ENCODE measurements at regions not wholly inside any gene's neighbourhood (a gene's known extent, or its start where the extent isn't known, plus 50 kb on each side); places are given as distances from the start of the nearest gene placed in this dataset.
A peak's percentile ranks its signal among the peaks of the same experiment; 100 is the strongest.

DNA sequence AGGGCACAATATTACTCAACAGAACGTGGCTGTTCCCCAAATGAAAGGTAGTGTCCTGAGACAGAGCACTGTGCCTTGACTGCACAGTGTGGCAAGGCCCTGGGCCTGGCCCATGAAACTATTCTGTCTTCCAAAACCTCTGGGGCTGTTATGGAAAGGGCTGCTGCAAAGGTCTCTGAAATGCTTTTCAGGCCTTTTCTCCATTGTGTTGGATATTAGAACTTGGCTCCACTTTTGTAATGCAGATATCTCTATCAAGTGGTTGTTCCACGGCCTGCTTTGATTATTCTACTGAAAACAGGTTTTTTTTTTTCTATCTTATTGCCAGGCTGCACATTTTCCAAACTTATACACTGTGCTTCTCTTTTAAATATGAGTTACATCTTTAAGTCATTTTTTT lies 777.5 kb upstream of the TYRP1 start:
- ATAC-seq (replicated peaks in 6 of 8): peak in 3 of 8 experiments; percentile 59 to 77 (median 74)
- 0 to 32% (median 0%) methylated on average over 1 to 2 of the region's 2 CpGs; no CpG with 5 or more reads in 2 of the 10 experiments for WGBS, 10 experiments
- in situ Hi-C loops (cut with MboI; ENCODE audit: low pct_unique_long_range_greater_than_20kb in 2 of 9, low sequenced_read_pairs in 9 of 9, unreplicated experiment in 9 of 9): no loop called here

GRCh38 chr9:11928871-11929321 lies 764.3 kb upstream of the TYRP1 start:
- in situ Hi-C loops (cut with MboI; ENCODE audit: low pct_unique_long_range_greater_than_20kb in 2 of 9, low sequenced_read_pairs in 9 of 9, unreplicated experiment in 9 of 9): no loop called here
- no peak overlapping the region for H3K27ac ChIP-seq
- no peak overlapping the region for H3K4me3 ChIP-seq
- ATAC-seq (replicated peaks in 6 of 8): no peak
- H3K4me1 ChIP-seq (replicated peaks in 1 of 2): peaks cover 2 to 8% of the 10 kb centered on the region in 2 donors
- WGBS, 10 experiments: 97% methylated on average over 5 of the region's 17 CpGs; no CpG with 5 or more reads in 9 of the 10 experiments

More for the DNA sequence above, 777.5 kb upstream of the TYRP1 start:
- no peak overlapping the region for H3K4me3 ChIP-seq
- peaks cover 0 to 3% of the 10 kb centered on the region in 2 donors for H3K4me1 ChIP-seq (replicated peaks in 1 of 2)
- no peak overlapping the region for H3K27ac ChIP-seq

DNA sequence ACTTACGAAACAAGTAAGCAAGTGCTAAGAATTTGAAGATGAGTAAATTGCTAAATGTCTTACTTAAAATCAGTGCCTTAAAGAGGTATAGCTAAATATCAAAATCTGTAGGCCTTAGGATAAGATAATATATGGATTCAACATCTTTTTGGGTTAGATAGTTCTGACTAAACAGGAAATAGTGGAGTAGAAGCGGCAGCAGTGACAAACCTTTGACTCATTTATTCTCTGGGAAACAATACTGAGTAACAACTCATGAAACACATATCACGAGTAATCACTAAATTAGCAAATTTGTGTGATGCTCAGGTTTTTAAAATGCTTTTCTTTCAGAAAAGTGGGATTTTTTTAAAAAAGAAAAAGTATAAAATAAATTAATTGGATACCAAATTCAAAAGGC lies 762.1 kb upstream of the TYRP1 start:
- no peak for ATAC-seq (replicated peaks in 6 of 8)
- H3K4me1 ChIP-seq (replicated peaks in 1 of 2): peaks cover 5 to 21% of the 10 kb centered on the region in 2 donors
- no peak overlapping the region for H3K27ac ChIP-seq
- in situ Hi-C loops (cut with MboI; ENCODE audit: low pct_unique_long_range_greater_than_20kb in 2 of 9, low sequenced_read_pairs in 9 of 9, unreplicated experiment in 9 of 9): no loop called here
- 0 to 100% (median 94%) methylated on average over 1 to 3 of the region's 3 CpGs; no CpG with 5 or more reads in 1 of the 10 experiments for WGBS, 10 experiments
- no peak overlapping the region for H3K4me3 ChIP-seq

DNA sequence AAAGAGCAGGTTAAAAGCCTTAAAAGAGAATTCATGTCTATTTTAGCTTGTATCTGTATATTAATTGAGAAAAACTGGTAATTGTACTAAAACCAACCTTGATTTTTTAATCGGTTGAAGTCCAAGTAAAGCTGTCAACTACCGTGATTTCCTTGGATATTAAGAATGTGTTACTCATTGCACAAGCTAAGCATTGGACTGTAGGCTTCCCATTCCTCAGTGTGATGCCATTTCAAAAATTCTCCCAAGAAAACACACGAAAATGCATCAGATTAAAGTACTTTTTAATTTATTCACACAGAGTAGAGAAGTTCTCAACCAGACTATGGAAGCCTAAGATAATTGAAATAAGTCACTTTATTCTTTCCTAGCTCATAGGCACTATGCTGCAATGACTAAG lies 761.4 kb upstream of the TYRP1 start:
- Histone ChIP-seq H3K4me3 (no peak overlapping the region), H3K4me1 (replicated peaks in 1 of 2) (peaks cover 5 to 21% of the 10 kb centered on the region in 2 donors), H3K27ac (no peak overlapping the region)
- in situ Hi-C loops (cut with MboI; ENCODE audit: low pct_unique_long_range_greater_than_20kb in 2 of 9, low sequenced_read_pairs in 9 of 9, unreplicated experiment in 9 of 9): no loop called here
- ATAC-seq (replicated peaks in 6 of 8): no peak
- 0 to 100% (median 64%) methylated on average over 1 to 3 of the region's 3 CpGs for WGBS, 10 experiments

GRCh38 chr9:11933926-11934325 lies 759.3 kb upstream of the TYRP1 start:
- no peak overlapping the region for H3K4me3 ChIP-seq
- ATAC-seq (replicated peaks in 6 of 8): peak in 6 of 8 experiments; percentile 29 to 99 (median 98)
- H3K4me1 ChIP-seq (replicated peaks in 1 of 2): peaks cover 5 to 21% of the 10 kb centered on the region in 2 donors
- peak overlapping the region in 1 of 2 donors; percentile 90 for H3K27ac ChIP-seq
- in situ Hi-C loops (cut with MboI; ENCODE audit: low pct_unique_long_range_greater_than_20kb in 2 of 9, low sequenced_read_pairs in 9 of 9, unreplicated experiment in 9 of 9): no loop called here

DNA sequence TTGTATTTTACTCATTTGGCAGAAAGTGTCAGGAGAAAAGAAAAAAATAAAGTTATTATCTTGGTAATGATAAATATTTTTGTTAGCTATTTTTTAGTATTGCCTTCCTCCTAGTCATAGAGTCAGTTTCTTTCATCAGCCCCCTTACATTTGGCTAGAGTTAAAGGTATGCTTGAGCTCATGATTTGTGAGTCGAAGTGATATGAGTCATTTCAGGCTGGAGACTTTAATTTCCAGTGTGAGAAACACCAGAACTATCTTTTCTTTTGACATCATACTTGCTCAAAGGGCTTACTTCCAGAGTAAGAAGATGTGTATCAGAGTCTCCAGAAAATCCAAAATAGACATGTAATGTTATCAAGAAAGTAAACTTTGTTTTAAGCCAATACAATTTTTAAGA lies 746.7 kb upstream of the TYRP1 start:
- whole genome bisulfite sequencing, 10 experiments: 0 to 100% (median 73%) methylated on average over 1 of the region's 1 CpG; no CpG with 5 or more reads in 3 of the 10 experiments
- peak in 3 of 8 experiments; percentile 44 to 74 (median 70) for ATAC-seq (replicated peaks in 6 of 8)
- no peak overlapping the region for H3K4me3 ChIP-seq
- in situ Hi-C loops (cut with MboI; ENCODE audit: low pct_unique_long_range_greater_than_20kb in 2 of 9, low sequenced_read_pairs in 9 of 9, unreplicated experiment in 9 of 9): no loop called here
- H3K27ac ChIP-seq: no peak overlapping the region
- no peaks in the 10 kb centered on the region for H3K4me1 ChIP-seq (replicated peaks in 1 of 2)

DNA sequence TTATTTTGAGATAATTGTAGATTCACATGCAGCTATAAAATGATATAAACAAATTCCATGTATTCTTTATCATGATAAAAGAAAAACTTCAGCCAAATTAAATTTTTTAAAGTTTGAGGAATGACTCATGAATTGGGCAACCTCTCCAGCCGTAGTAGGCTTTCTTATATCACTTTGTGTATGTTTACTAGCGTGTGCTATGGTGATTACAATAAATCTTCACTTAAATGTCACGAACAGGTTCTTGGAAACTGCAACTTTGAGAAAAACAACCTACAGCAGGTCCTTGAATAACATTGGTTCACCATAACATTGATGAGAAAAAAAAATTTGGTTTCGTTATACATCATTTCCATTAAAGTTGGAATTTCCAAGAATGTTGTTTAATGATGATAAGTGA lies 730.9 kb upstream of the TYRP1 start:
- Histone ChIP-seq H3K27ac (no peak overlapping the region), H3K4me3 (no peak overlapping the region), H3K4me1 (replicated peaks in 1 of 2) (peaks cover 6 to 7% of the 10 kb centered on the region in 2 donors)
- no peak for ATAC-seq (replicated peaks in 6 of 8)
- 7 to 91% (median 70%) methylated on average over 2 to 4 of the region's 4 CpGs for WGBS, 10 experiments
- in situ Hi-C loops (cut with MboI; ENCODE audit: low pct_unique_long_range_greater_than_20kb in 2 of 9, low sequenced_read_pairs in 9 of 9, unreplicated experiment in 9 of 9): no loop called here

DNA sequence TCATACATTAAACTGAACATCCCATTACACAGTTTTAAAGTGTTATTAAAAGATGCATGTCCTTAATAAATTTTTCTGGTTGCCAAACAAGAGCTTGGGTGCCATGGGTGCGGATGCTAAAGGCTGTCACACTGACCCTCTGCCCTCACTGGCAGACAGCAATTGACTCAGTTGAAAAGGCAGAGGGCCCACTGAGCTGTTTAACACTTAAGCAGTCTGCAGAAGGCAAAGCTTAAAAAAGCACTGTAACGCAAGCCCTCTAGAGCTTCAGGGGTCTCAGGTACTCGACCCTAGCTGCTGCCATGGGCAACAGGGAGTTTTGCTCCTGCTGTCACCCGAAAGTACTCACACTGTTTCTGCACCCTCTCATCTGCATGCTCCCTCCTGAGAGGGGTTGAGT lies 726.4 kb upstream of the TYRP1 start:
- Histone ChIP-seq H3K4me3 (no peak overlapping the region), H3K4me1 (replicated peaks in 1 of 2) (peaks cover 6 to 7% of the 10 kb centered on the region in 2 donors), H3K27ac (no peak overlapping the region)
- peak in 3 of 8 experiments; percentile 38 to 66 (median 56) for ATAC-seq (replicated peaks in 6 of 8)
- in situ Hi-C loops (cut with MboI; ENCODE audit: low pct_unique_long_range_greater_than_20kb in 2 of 9, low sequenced_read_pairs in 9 of 9, unreplicated experiment in 9 of 9): no loop called here
- WGBS, 10 experiments: 7 to 59% (median 50%) methylated on average over 1 to 4 of the region's 4 CpGs; no CpG with 5 or more reads in 5 of the 10 experiments

GRCh38 chr9:11968631-11969030 lies 724.6 kb upstream of the TYRP1 start:
- in situ Hi-C loops (cut with MboI; ENCODE audit: low pct_unique_long_range_greater_than_20kb in 2 of 9, low sequenced_read_pairs in 9 of 9, unreplicated experiment in 9 of 9): no loop called here
- no peak for ATAC-seq (replicated peaks in 6 of 8)
- no peak overlapping the region for H3K4me3 ChIP-seq
- no peak overlapping the region for H3K27ac ChIP-seq
- 0 to 100% (median 12%) methylated on average over 1 of the region's 1 CpG; no CpG with 5 or more reads in 4 of the 10 experiments for WGBS, 10 experiments
- H3K4me1 ChIP-seq (replicated peaks in 1 of 2): peaks cover 6 to 7% of the 10 kb centered on the region in 2 donors

GRCh38 chr9:11973011-11973410 lies 720.2 kb upstream of the TYRP1 start:
- WGBS, 10 experiments: 0 to 100% (median 100%) methylated on average over 1 of the region's 1 CpG; no CpG with 5 or more reads in 1 of the 10 experiments
- H3K4me1 ChIP-seq (replicated peaks in 1 of 2): no peaks in the 10 kb centered on the region
- no peak overlapping the region for H3K4me3 ChIP-seq
- in situ Hi-C loops (cut with MboI; ENCODE audit: low pct_unique_long_range_greater_than_20kb in 2 of 9, low sequenced_read_pairs in 9 of 9, unreplicated experiment in 9 of 9): no loop called here
- no peak overlapping the region for H3K27ac ChIP-seq
- no peak for ATAC-seq (replicated peaks in 6 of 8)

DNA sequence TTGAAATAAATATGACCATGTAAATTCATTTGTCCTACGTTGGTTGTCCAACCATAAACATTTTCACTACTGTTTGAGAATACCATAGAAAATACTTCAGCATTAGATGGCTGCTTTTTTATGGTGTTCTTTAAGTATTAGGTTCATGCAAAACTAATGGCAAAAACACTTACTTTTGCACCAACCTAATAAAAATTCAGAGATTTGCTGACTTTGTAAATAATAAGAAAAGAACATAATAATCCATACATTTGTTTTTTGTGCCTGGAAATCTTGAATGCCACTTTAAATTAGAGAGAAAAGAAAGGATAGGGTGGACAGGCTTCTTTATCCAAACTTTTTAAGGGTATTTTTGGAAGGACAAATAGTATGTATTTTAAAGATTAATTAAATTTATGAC lies 719.7 kb upstream of the TYRP1 start:
- in situ Hi-C loops (cut with MboI; ENCODE audit: low pct_unique_long_range_greater_than_20kb in 2 of 9, low sequenced_read_pairs in 9 of 9, unreplicated experiment in 9 of 9): no loop called here
- no peak overlapping the region for H3K4me3 ChIP-seq
- 0 to 100% (median 85%) methylated on average over 1 of the region's 1 CpG for WGBS, 10 experiments
- ATAC-seq (replicated peaks in 6 of 8): no peak
- H3K27ac ChIP-seq: no peak overlapping the region
- no peaks in the 10 kb centered on the region for H3K4me1 ChIP-seq (replicated peaks in 1 of 2)

GRCh38 chr9:11992866-11993265 lies 700.3 kb upstream of the TYRP1 start:
- no peak overlapping the region for H3K4me3 ChIP-seq
- H3K27ac ChIP-seq: no peak overlapping the region
- peak in 5 of 8 experiments; percentile 73 to 89 (median 76) for ATAC-seq (replicated peaks in 6 of 8)
- in situ Hi-C loops (cut with MboI; ENCODE audit: low pct_unique_long_range_greater_than_20kb in 2 of 9, low sequenced_read_pairs in 9 of 9, unreplicated experiment in 9 of 9): no loop called here
- WGBS, 10 experiments: 0 to 80% (median 67%) methylated on average over 1 of the region's 1 CpG; no CpG with 5 or more reads in 5 of the 10 experiments
- H3K4me1 ChIP-seq (replicated peaks in 1 of 2): peaks cover 0 to 8% of the 10 kb centered on the region in 2 donors

GRCh38 chr9:12014488-12014887 lies 678.7 kb upstream of the TYRP1 start:
- in situ Hi-C loops (cut with MboI; ENCODE audit: low pct_unique_long_range_greater_than_20kb in 2 of 9, low sequenced_read_pairs in 9 of 9, unreplicated experiment in 9 of 9): loop anchor here in 1 of 9 experiments (25.0 kb wide), 1 partner anchor 98 kb away; no protein-coding TSS in a partner anchor
- no peak for ATAC-seq (replicated peaks in 6 of 8)
- Histone ChIP-seq H3K27ac (no peak overlapping the region), H3K4me1 (replicated peaks in 1 of 2) (no peaks in the 10 kb centered on the region), H3K4me3 (no peak overlapping the region)
- 0 to 100% (median 85%) methylated on average over 1 of the region's 1 CpG; no CpG with 5 or more reads in 1 of the 10 experiments for WGBS, 10 experiments

DNA sequence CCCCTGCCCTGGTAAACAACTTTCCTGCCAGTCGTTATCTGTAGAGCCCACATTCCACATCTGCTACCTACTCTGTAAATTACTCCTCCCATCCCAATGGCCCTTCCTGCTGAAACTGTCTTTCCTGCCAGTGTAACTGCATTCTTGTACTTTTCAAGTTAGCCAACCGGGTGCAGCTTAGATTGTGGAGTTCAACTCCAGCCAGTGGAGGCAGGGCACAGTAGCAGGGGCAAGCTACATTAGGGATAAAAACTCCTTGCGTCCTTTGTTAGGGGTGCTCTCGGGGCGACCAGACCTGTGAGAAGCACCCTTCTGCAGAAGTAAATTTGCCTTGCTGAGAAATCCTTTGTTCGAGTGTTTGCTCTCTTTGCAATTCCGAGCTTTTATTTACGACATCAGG lies 639.0 kb upstream of the TYRP1 start:
- Histone ChIP-seq H3K27ac (no peak overlapping the region), H3K4me1 (replicated peaks in 1 of 2) (no peaks in the 10 kb centered on the region), H3K4me3 (no peak overlapping the region)
- ATAC-seq (replicated peaks in 6 of 8): no peak
- WGBS, 10 experiments: 17 to 95% (median 85%) methylated on average over 2 to 7 of the region's 8 CpGs; no CpG with 5 or more reads in 1 of the 10 experiments
- in situ Hi-C loops (cut with MboI; ENCODE audit: low pct_unique_long_range_greater_than_20kb in 2 of 9, low sequenced_read_pairs in 9 of 9, unreplicated experiment in 9 of 9): no loop called here
